HL-60 (cell line): ENCODE measurements at regions not wholly inside any gene's neighbourhood (a gene's known extent, or its start where the extent isn't known, plus 50 kb on each side); places are given as distances from the start of the nearest gene placed in this dataset.

Experiments
- CTCF ChIP-seq: IDR thresholded peaks from one replicate; pipeline ENCODE4 v1.5.1; 2011; ENCODE audit warnings: low read length, control low read depth, inconsistent platforms; ENCODE audit not compliant: insufficient read depth
- POLR2AphosphoS5 ChIP-seq: IDR thresholded peaks from 2 replicates; pipeline ENCODE4 v1.6.1; 2012; ENCODE audit warnings: low read depth

GRCh38 chr18:25612466-25612865 is 260.5 kb upstream of the ZNF521 start:
- no peak for TF ChIP-seq POLR2AphosphoS5
- no peak for TF ChIP-seq CTCF
